NCI-H446 (cell line): ENCODE measurements at regions not wholly inside any gene's neighbourhood (a gene's known extent, or its start where the extent isn't known, plus 50 kb on each side); places are given as distances from the start of the nearest gene placed in this dataset.

Experiments used
- DNase-seq, 2 experiments: peaks; one replicate each; lab custom pipeline; 2025; lab: John Stamatoyannopoulos, UW

- no peak for DNase-seq
Observed at GRCh38 chr11:45597097-45597496, 68.3 kb downstream of the CHST1 start.

- no peak for DNase-seq
Observed at GRCh38 chr11:45596571-45596970, 68.9 kb downstream of the CHST1 start.

DNA sequence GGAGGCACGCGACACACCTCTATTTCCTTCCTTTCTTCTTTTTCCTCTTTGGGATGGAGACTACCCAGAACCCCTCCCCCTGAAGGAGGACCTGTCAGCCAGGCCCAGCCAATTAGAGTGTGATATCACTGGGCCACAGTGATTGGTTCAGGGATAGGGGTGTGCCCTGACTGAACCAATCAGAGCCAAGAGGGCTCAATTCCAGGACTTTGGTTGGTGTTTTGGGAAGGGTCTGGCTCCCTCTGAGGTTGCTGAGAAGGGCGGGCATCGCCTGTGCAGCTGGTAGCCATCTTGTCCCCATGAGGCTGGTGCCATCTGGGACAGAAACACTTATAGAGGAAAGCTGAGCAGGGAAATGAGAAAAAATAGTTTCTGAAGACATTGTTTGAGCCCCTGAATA, 71.4 kb downstream of the CHST1 start:
- peak in 1 of 2 experiments; percentile 41 for DNase-seq

GRCh38 chr11:45592636-45593035, 72.8 kb downstream of the CHST1 start:
- DNase-seq = no peak

- peak; percentile 54 to 79 for DNase-seq
Observed at GRCh38 chr11:45590743-45591142, 74.7 kb downstream of the CHST1 start.

DNA sequence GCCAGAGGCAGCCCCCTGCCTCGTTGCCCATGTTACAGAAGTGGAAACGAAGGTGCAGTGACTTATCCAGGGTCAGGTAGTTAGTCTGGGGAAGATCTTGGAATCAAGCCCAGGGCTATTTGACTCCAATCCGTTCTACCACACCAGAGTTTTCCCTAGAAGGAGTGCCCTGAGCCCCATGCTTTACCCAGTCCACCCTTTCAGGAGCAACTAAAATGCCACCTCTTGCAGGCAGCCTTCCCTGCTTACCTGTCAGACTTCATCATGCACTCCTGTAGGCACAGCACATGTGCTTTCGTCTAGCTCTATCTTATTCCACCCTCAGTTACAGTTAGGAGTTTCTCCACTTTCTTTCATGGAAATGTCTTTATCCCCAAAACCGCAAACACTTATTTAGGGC, 80.2 kb downstream of the CHST1 start:
- DNase-seq = no peak

DNA sequence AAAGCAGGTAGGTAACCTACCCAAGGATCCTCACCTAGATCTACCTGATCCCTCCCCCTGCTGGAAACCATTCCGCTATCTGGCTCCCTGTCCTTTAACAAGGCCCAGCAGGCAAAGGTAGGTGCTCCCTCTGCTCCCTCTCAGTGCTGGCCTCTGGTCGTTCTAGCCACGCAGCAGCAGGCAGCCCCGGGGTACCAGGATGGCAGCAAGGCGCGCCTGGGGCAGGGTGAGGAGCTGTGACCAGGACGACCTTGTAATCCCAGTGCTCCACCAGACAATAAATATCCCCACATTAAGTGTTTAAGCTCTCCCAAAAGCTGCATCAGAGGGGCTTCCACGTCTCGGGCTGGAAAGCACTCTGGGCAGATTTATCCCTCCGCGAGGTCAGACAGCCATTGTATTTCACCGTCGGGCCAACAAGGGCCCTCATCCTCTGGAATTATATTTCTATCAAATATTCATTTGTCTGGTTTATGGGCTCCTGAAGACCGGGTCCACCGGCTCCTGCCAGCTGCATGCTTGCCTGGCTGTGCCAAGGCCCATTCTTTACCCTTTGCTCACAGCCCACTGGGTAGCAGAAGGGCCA, 81.3 kb downstream of the CHST1 start:
- no peak for DNase-seq

GRCh38 chr11:45580399-45580798, 85.0 kb downstream of the CHST1 start:
- no peak for DNase-seq

- DNase-seq = no peak
Observed at GRCh38 chr11:45578316-45578715, 87.1 kb downstream of the CHST1 start.

- no peak for DNase-seq
Observed at GRCh38 chr11:45577752-45578151, 87.7 kb downstream of the CHST1 start.

DNA sequence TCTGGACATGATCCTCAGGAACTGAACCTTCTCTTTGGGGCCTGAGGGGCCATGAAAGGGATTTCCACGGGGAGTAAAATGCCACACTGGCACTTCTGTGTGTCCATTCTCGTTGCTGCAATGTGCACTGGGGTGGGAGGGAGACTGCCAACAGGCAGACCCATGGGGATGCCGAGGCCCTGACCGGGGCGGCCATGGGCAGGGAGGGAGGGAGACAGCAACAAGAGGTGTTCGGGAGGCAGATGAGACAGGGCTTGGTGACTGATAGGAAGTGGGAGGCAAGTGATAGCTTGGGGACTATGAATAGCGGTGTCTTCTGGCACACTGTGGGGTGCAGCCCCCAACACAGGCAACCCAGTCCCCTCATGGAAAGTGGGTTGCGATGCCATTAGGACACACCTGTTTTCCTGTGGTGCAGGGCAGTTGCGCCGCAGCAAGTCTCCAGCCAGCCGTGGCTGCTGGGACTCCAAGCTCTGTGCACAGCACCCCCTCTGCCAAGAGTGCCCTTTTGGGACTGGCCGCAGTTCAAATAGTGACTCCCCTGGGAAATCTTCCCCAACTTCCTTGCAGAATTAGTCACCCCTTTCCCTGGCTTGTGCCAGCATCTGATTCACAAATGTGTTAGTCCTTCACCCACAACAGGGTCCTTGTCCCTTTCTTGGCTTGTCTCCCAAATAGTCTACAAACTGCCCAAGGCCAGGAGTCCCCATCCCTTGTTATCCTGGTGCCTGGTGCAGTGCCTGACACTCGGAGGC, 88.8 kb downstream of the CHST1 start:
- DNase-seq = peak in 1 of 2 experiments; percentile 30

DNA sequence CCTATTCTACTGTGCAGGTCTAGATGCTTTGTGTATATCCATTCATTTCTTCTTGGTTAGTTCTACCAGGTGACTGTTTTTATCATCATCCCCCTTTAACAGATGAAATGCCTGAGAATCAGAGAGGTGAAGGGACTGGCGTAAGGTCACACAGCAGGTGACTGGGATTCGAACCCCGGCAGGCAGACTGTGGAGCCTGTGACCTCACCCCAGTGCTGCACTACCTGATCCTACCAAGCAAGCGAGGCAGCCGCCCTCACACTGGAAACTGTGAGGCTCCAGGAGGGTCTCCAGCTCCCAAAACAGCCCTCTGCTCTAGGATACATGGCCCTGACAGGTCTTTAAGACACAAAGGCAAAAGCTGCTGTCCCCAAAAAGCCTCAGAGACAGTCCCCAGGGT, 91.7 kb downstream of the CHST1 start:
- DNase-seq = no peak

DNA sequence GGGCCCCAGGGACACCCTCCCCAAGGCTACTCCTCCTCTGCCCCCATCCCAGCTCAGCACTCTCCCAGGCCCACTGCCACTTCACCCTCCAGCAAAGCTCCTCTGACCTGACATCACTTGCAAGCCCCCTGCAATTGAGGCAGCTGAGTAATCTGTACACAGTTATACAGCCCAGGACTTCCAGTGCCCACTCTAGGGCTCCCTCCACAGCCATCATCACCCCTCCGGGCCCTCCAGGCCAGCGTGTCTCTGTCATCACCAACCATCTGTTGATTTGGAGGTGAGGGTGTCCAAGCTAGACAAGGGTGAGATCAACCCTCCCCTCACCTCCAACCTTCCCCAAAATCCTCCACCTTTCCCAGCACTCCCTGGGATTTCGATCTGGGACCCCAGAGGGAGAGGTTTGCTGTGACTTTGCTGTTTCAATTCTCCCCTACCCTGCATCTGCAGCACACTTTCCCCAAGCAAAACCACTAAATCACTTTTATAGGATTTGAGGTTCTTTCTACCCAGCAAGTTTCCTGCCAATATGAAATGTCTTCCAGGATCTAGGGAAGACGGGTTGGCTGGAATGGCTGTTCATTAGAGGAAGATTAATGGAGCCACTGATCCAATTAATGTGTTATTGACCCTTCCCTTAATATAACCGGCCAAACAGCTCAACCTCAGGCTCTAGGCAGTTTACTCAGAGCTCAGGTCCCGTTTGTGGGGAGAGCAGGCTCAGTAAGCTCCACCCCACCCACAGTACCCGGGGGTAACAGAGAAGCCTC, 92.9 kb downstream of the CHST1 start:
- DNase-seq = no peak

- DNase-seq = no peak
Observed at GRCh38 chr11:45569776-45570175, 95.6 kb downstream of the CHST1 start.

- no peak for DNase-seq
Observed at GRCh38 chr11:45568049-45568448, 97.4 kb downstream of the CHST1 start.

GRCh38 chr11:45565446-45565988, 99.9 kb downstream of the CHST1 start:
- DNase-seq = no peak

DNA sequence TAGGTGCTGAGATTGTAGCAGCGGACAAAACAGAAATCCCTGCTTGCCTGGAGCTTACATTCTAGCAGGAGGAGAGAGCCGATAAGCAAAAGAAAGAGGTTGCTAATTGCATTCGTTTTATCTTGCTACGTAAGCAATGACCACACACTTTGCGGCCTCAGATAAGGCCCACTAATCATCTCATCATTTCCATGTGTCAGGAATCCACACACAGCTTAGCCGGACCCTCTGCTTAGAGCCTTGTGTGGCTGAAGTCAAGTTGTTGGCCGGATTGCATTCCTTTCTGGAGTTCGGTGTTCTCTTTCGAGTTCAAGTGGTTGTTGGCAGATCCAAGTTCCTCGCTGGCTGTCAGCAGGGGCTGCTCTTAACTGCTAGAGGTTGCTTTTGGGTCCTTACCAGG, 101.6 kb downstream of the CHST1 start:
- no peak for DNase-seq

GRCh38 chr11:45563171-45563570, 102.3 kb downstream of the CHST1 start:
- DNase-seq = no peak

DNA sequence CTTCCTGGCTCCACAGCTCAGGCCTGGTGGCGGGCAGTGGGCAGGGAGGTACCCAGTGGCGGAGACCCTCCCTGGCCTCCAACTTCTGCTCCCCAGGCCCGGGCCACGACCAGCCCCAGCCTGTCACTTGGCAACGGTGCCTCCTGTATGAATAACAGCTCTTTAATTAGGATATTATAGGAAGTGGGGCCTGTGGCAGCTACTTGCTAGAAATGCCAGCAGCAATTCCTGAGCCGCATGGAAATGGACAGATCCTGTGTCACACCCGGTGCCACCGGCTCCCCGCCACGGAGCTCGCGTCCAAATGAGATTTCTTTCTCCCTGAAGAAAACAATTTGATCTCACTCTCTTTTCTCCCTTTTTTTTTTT, 104.5 kb downstream of the CHST1 start:
- peak in 1 of 2 experiments; percentile 73 for DNase-seq

GRCh38 chr11:45560155-45560912, 105.1 kb downstream of the CHST1 start:
- peak; percentile 62 to 82 for DNase-seq

- DNase-seq = no peak
Observed at GRCh38 chr11:45556851-45557707, 108.3 kb downstream of the CHST1 start.
